Mucosa of descending colon (tissue), 3 donors: ENCODE measurements at regions not wholly inside any gene's neighbourhood (a gene's known extent, or its start where the extent isn't known, plus 50 kb on each side); places are given as distances from the start of the nearest gene placed in this dataset.

Experiments used
- ATAC-seq: fragments of 200-7000 bp; cut with Tn5 transposase; one replicate; pipeline ENCODE4 v1.9.1; 2020; ENCODE audit warnings: mild to moderate bottlenecking, moderate library complexity
- DNase-seq, 3 donors: peaks; one replicate each; pipeline ENCODE4 v3.0.0-alpha.2; 2020
- H3K36me3 ChIP-seq: fragments of 200-600 bp; one replicate; pipeline ENCODE4 v1.8.0; 2021; ENCODE audit warnings: low read depth, mild to moderate bottlenecking
- H3K4me1 ChIP-seq: fragments of 200-600 bp; one replicate; pipeline ENCODE4 v1.8.0; 2021; ENCODE audit warnings: low read depth, mild to moderate bottlenecking
- H3K4me3 ChIP-seq: fragments of 200-600 bp; one replicate; pipeline ENCODE4 v1.8.0; 2021; ENCODE audit warnings: mild to moderate bottlenecking
- H3K9me3 ChIP-seq: fragments of 200-600 bp; one replicate; pipeline ENCODE4 v1.8.0; 2021; ENCODE audit warnings: mild to moderate bottlenecking
- intact Hi-C, 2 donors: fragments of 100-400 bp; cut with DNase I in 1 of 2; cut with micrococcal nuclease in 1 of 2; formaldehyde crosslinking; loops; one replicate each; pipeline versions ENCODE4 v1.11.0 to v1.11.1; 2022; cut with DNase I, micrococcal nuclease
- TF ChIP-seq, protein P1 (sequence below): fragments of 200-600 bp; IDR thresholded peaks from one replicate; pipeline ENCODE4 v1.8.0; 2022; ENCODE audit warnings: antibody characterized with exemption, mild to moderate bottlenecking
- donor health status: DM: no; HTN: no; CAD: no; lungs with moderate emphysema.
- donor health status: DM: no; HTN: no; CAD: no.
- donor health status: DM: no; HTN: yes; CAD: no.

DNA sequence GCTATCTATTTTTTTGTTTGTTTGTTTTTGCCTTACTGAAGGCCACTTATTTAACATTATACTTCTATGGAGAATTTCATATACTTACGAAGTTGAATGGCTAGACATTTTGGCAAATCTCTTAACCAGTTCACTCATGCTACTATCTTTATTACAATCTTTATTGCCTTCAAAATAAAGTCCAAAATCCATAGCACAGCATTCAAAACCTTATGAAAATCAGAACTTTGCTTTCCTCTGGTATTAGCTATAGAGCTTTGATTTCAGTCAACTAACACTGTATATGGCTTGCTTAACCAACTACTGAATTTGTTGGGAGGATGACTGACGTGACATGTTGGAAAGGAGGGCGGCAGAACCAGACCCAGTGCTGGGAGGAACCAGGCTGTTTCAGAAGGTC lies 571.1 kb downstream of the LMO4 start:
- H3K4me3 ChIP-seq, result no peak overlapping the region
- no peak for DNase-seq
- peak; percentile 80 for ATAC-seq
- H3K4me1 ChIP-seq, result peaks cover 18% of the 10 kb centered on the region
- H3K36me3 ChIP-seq, result no peaks in the 10 kb centered on the region
- TF ChIP-seq, protein P1, sequence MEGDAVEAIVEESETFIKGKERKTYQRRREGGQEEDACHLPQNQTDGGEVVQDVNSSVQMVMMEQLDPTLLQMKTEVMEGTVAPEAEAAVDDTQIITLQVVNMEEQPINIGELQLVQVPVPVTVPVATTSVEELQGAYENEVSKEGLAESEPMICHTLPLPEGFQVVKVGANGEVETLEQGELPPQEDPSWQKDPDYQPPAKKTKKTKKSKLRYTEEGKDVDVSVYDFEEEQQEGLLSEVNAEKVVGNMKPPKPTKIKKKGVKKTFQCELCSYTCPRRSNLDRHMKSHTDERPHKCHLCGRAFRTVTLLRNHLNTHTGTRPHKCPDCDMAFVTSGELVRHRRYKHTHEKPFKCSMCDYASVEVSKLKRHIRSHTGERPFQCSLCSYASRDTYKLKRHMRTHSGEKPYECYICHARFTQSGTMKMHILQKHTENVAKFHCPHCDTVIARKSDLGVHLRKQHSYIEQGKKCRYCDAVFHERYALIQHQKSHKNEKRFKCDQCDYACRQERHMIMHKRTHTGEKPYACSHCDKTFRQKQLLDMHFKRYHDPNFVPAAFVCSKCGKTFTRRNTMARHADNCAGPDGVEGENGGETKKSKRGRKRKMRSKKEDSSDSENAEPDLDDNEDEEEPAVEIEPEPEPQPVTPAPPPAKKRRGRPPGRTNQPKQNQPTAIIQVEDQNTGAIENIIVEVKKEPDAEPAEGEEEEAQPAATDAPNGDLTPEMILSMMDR, result no peak
- intact Hi-C loops, result no loop called here
- H3K9me3 ChIP-seq, result no peaks in the 10 kb centered on the region

DNA sequence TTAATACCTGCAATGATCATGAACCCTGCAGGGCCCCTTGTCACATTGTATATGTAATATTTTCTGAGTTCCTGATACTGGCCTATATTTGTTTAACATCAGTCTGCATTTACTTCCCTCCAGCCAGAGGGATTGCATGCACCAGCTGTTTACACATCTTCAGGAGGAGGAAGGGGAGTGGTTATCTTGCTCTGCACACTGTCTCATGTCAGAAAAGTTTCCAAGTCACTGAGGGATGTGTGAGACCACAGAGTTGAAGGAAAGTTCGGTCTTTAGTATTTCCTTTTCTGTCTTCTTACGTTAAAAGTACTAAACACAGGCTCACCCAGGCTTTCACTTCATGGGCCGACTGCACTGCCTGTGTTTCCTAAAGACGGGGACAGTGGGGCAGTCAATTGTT lies 574.1 kb downstream of the LMO4 start:
- Histone ChIP-seq H3K4me3 (no peak overlapping the region), H3K9me3 (no peaks in the 10 kb centered on the region), H3K4me1 (peaks cover 18% of the 10 kb centered on the region), H3K36me3 (no peaks in the 10 kb centered on the region)
- ATAC-seq, result peak; percentile 84
- DNase-seq, result peak in 1 of 3 donors; percentile 25
- intact Hi-C loops, result no loop called here
- TF ChIP-seq, protein P1, result no peak

DNA sequence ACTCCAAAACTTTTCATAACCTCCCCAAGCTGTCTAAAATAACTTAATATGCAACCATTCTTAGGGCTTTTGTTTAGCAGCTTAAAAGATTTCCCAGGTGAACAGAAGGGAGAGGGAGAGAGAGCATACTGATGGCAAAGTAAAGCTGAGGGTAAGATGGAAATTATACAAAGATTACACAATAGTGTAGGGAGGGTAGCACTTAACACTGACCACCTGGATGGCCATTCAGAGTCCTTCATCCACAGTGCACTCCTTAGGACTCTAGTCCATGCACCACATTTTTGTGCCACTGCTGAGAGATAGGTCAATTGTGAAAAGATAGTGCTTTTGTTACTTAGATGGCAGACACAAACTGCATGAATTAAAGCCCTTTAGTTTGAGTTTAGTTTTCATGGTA lies 574.6 kb downstream of the LMO4 start:
- Histone ChIP-seq H3K4me1 (peaks cover 15% of the 10 kb centered on the region), H3K36me3 (no peaks in the 10 kb centered on the region), H3K9me3 (no peaks in the 10 kb centered on the region), H3K4me3 (no peak overlapping the region)
- DNase-seq (no peak), ATAC-seq (no peak)
- TF ChIP-seq, protein P1, result no peak
- intact Hi-C loops, result no loop called here

DNA sequence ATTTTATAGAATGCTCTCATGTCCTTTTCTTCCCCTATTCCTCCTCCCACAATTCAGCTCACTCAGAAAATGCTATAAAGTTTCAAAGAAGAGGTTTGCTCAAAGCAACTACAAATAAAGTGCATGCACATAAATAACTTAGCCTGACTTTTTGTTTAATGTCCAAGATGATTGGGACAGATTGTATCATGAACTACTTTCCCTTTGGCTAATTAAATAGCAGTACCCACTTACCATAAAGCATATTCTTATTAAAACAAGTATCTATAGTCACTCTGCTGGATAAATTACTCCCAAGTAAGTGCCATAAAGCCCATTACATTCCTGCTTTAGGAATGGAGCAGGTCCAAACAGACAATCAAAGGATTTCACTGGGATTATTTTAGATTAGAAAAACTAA lies 576.0 kb downstream of the LMO4 start:
- H3K9me3 ChIP-seq, result no peaks in the 10 kb centered on the region
- ATAC-seq (no peak), DNase-seq (no peak)
- H3K4me3 ChIP-seq, result no peak overlapping the region
- no peaks in the 10 kb centered on the region for H3K36me3 ChIP-seq
- peaks cover 13% of the 10 kb centered on the region for H3K4me1 ChIP-seq
- intact Hi-C loops, result no loop called here
- TF ChIP-seq, protein P1, result no peak

DNA sequence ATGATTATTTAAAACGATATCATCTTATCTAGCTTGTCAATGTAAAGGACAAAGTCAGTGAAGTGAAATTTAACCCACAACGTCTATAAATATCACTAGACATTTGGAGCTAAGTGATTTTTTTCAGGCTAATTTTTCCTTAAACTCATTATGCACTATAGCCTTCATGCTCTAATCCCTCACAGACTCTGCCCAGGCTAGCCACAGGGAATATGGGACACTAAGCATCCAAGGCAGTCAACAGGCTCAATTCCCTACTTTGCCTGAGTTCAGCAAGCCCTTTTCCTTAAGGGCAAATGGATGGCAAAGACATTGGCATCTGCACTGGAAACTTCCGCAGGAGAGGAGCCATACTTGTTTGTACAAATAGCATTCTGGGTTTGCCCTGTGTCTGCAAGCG lies 577.0 kb downstream of the LMO4 start:
- no peaks in the 10 kb centered on the region for H3K9me3 ChIP-seq
- TF ChIP-seq, protein P1, result no peak
- no peaks in the 10 kb centered on the region for H3K36me3 ChIP-seq
- intact Hi-C loops, result no loop called here
- ATAC-seq (no peak), DNase-seq (no peak)
- H3K4me1 ChIP-seq, result peaks cover 8% of the 10 kb centered on the region
- H3K4me3 ChIP-seq, result no peak overlapping the region

DNA sequence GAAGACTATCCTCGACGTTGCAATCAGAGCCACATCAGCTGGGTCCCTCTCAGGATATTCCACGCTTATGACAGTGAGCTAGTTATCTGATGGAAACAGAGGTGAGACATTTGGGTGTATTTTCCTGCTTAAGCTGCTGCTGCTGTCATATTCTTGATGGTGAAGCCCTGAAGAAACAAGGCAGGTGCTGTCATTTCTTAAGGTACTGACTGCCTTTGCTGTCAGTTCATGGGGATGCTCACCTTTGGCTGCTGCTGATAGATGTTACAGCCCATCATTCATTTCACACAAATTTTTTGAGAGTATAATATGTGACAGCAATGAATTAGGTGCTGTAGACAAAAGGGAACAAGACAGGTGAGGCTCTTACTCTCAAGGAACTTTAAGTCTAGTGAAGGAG lies 577.4 kb downstream of the LMO4 start:
- intact Hi-C loops, result no loop called here
- TF ChIP-seq, protein P1, result no peak
- ATAC-seq, result no peak

More for the DNA sequence above, 577.4 kb downstream of the LMO4 start:
- no peak overlapping the region for H3K4me3 ChIP-seq
- H3K9me3 ChIP-seq, result no peaks in the 10 kb centered on the region
- no peak for DNase-seq
- H3K36me3 ChIP-seq, result no peaks in the 10 kb centered on the region
- H3K4me1 ChIP-seq, result peaks cover 8% of the 10 kb centered on the region
